Endothelial cell of umbilical vein (primary cell): ENCODE measurements at regions not wholly inside any gene's neighbourhood (a gene's known extent, or its start where the extent isn't known, plus 50 kb on each side); places are given as distances from the start of the nearest gene placed in this dataset.

ENCODE experiments used
- BruUV-seq: library from RNA; stranded (reverse); fragments of 400-500 nt; replicated peaks from 2 replicates; lab custom pipeline; 2021; lab: Mats Ljungman, UMichigan
- CTCF ChIA-PET: fragments of 300-600, 350-600 bp; sonication (Branson Sonifier 250); formaldehyde crosslinking; loops from one replicate; lab custom pipeline; 2021; ENCODE audit warnings: antibody characterized with exemption, inconsistent platforms; lab: Charles Lee
- POLR2A ChIA-PET: fragments of 300-600, 350-600 bp; sonication (Branson Sonifier 250); formaldehyde crosslinking; loops from one replicate; lab custom pipeline; 2021; ENCODE audit warnings: antibody characterized with exemption, inconsistent platforms; lab: Charles Lee
- DNase-seq: peaks from one replicate; pipeline ENCODE4 v3.0.0-alpha.2; 2011; ENCODE audit warnings: low read depth, low spot score
- FAIRE-seq: peaks from 2 replicates; lab custom pipeline; 2011; peaks lifted over from hg19 to GRCh38; lab: Jason Lieb, UNC
- H2AFZ ChIP-seq: 2 replicates; pipeline ENCODE4 v1.6.0; 2012; ENCODE audit warnings: low read depth, low read length, control low read depth, inconsistent platforms
- H3K27ac ChIP-seq: 2 replicates; pipeline ENCODE4 v1.5.1; 2011; ENCODE audit warnings: low read depth, mild to moderate bottlenecking, control low read depth, low read length, moderate library complexity; ENCODE audit not compliant: insufficient read depth
- H3K27me3 ChIP-seq, 2 experiments: 2 replicates each; pipeline versions ENCODE4 v1.6.0 to v1.6.1; 2011; ENCODE audit warnings: low read length in 2 of 2, mixed read lengths in 1 of 2; ENCODE audit not compliant: control insufficient read depth in 2 of 2, insufficient read depth in 2 of 2
- H3K36me3 ChIP-seq, 2 experiments: 2 replicates in 1 of 2; 3 replicates in 1 of 2; pipeline ENCODE4 v1.5.1; 2011; ENCODE audit warnings: low read length in 2 of 2, mild to moderate bottlenecking in 1 of 2, moderate library complexity in 1 of 2; ENCODE audit not compliant: control insufficient read depth in 2 of 2, insufficient read depth in 2 of 2; ENCODE audit errors: extremely low read depth in 1 of 2
- H3K4me1 ChIP-seq: 3 replicates; pipeline ENCODE4 v1.5.1; 2011; ENCODE audit warnings: mild to moderate bottlenecking, low read length; ENCODE audit not compliant: control insufficient read depth, insufficient read depth; ENCODE audit errors: extremely low read depth
- H3K4me2 ChIP-seq: 2 replicates; pipeline ENCODE4 v1.6.1; 2011; ENCODE audit warnings: low read length, control low read depth, mixed read lengths; ENCODE audit not compliant: insufficient read depth
- H3K4me3 ChIP-seq, 3 experiments: fragments of 200-600 bp in 1 of 3; sonication (generic), shearing (Covaris generic) in 1 of 3; replicated peaks in 1 of 3; 2 replicates each; pipeline ENCODE4 v1.5.1; 2011 to 2016; ENCODE audit warnings: control low read depth in 3 of 3, low read length in 3 of 3, mild to moderate bottlenecking in 2 of 3, inconsistent platforms in 1 of 3, low read depth in 1 of 3, moderate library complexity in 1 of 3; ENCODE audit not compliant: insufficient read depth in 1 of 3
- H3K79me2 ChIP-seq: 2 replicates; pipeline ENCODE4 v1.6.0; 2012; ENCODE audit warnings: low read length, inconsistent platforms; ENCODE audit not compliant: control insufficient read depth, insufficient read depth
- H3K9ac ChIP-seq: replicated peaks from 2 replicates; pipeline ENCODE3; 2011; ENCODE audit warnings: low read length, control low read depth; ENCODE audit not compliant: insufficient read depth; ENCODE audit errors: extremely low read depth
- H3K9me1 ChIP-seq: replicated peaks from 3 replicates; pipeline ENCODE4 v1.6.0; 2011; ENCODE audit warnings: mild to moderate bottlenecking, low read length; ENCODE audit not compliant: control insufficient read depth, insufficient read depth; ENCODE audit errors: extremely low read depth
- H3K9me3 ChIP-seq: replicated peaks from 2 replicates; pipeline ENCODE4 v1.5.1; 2012; ENCODE audit warnings: low read length, inconsistent platforms; ENCODE audit not compliant: control insufficient read depth, insufficient read depth
- H4K20me1 ChIP-seq: replicated peaks from 2 replicates; pipeline ENCODE3; 2011; ENCODE audit warnings: mild to moderate bottlenecking, low read length; ENCODE audit not compliant: control insufficient read depth, insufficient read depth; ENCODE audit errors: extremely low read depth
- EZH2 ChIP-seq: IDR thresholded peaks from 2 replicates; pipeline ENCODE4 v1.6.1; 2012; ENCODE audit warnings: borderline replicate concordance, low read depth, mild to moderate bottlenecking, moderate library complexity, low read length, inconsistent platforms; ENCODE audit not compliant: severe bottlenecking
- FOS ChIP-seq: IDR thresholded peaks from 2 replicates; pipeline ENCODE4 v1.6.1; 2011; ENCODE audit warnings: mild to moderate bottlenecking, low read length, moderate library complexity, borderline replicate concordance; ENCODE audit not compliant: insufficient read depth
- GATA2 ChIP-seq: IDR thresholded peaks from 2 replicates; pipeline ENCODE4 v1.7.0; 2011; ENCODE audit warnings: low read depth, mild to moderate bottlenecking, moderate library complexity, mixed read lengths, low read length; ENCODE audit not compliant: insufficient read length, insufficient read depth
- JUN ChIP-seq: IDR thresholded peaks from 2 replicates; pipeline ENCODE4 v1.6.1; 2011; ENCODE audit warnings: borderline replicate concordance, low read depth; ENCODE audit not compliant: insufficient read length, insufficient read depth
- MYC ChIP-seq: IDR thresholded peaks from one replicate; pipeline ENCODE4 v1.6.1; 2011; ENCODE audit warnings: mild to moderate bottlenecking, low read depth, low read length
- POLR2A ChIP-seq: IDR thresholded peaks from 2 replicates; pipeline ENCODE4 v1.6.1; 2012; ENCODE audit warnings: low read depth, mild to moderate bottlenecking, control low read depth, low read length
- POLR2AphosphoS5 ChIP-seq: IDR thresholded peaks from 2 replicates; pipeline ENCODE4 v1.6.1; 2012; ENCODE audit warnings: low read depth, mild to moderate bottlenecking, control low read depth, low read length, moderate library complexity; ENCODE audit not compliant: insufficient read depth
- dilution Hi-C: fragments of 300-500 bp; cut with MboI; formaldehyde crosslinking; loops from one replicate; pipeline ENCODE4 v1.15.0; 2019; ENCODE audit warnings: low sequenced_read_pairs; ENCODE audit not compliant: extremely low pct_ligation_motif_present
- intact Hi-C: fragments of 100-400 bp; cut with micrococcal nuclease; formaldehyde crosslinking; loops from one replicate; pipeline ENCODE4 v1.10.0; 2022
- TF ChIP-seq, protein P1 (sequence below): IDR thresholded peaks from 2 replicates; pipeline ENCODE4 v1.6.1; 2011; ENCODE audit not compliant: insufficient read depth, insufficient read length
- TF ChIP-seq, protein P2 (sequence below), 2 donors: IDR thresholded peaks; 1 replicate in 1 of 2; 2 replicates in 1 of 2; pipeline ENCODE4 v1.5.1; 2011; ENCODE audit warnings: low read length in 2 of 2, mild to moderate bottlenecking in 2 of 2, moderate library complexity in 2 of 2, control low read depth in 1 of 2, inconsistent platforms in 1 of 2, low read depth in 1 of 2; ENCODE audit not compliant: insufficient read depth in 1 of 2; ENCODE audit errors: extremely low read depth in 1 of 2

DNA sequence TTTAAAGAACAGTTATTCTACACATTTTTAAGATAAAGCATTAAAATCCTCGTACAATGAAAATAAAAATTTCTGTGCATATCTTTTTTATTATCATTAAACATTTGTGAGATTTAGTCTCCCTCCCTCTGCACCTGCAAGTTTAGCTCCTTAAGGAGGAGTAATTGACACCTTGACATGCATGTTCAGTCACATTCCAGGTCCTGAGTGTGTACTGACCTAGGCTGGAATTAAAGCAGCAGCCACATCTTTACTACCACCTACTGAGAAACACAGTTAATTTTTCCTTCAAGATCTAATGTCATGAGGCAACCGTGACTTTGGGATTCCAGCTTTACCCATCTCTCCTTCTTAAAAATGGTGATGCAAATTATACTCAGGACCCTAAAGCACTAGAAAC, 123.1 kb upstream of the FREM2 start:
- Histone ChIP-seq H3K4me2 (no peak overlapping the region), H2AFZ (no peak overlapping the region), H4K20me1 (no peaks in the 10 kb centered on the region), H3K27ac (no peak overlapping the region), H3K27me3 (no peaks in the 10 kb centered on the region), H3K9me3 (no peaks in the 10 kb centered on the region), H3K4me1 (no peaks in the 10 kb centered on the region), H3K9me1 (no peaks in the 10 kb centered on the region), H3K79me2 (no peaks in the 10 kb centered on the region), H3K36me3 (no peaks in the 10 kb centered on the region), H3K4me3 (no peak overlapping the region), H3K9ac (no peak overlapping the region)
- ChIA-PET CTCF (no interaction called here), POLR2A (no interaction called here)
- TF ChIP-seq FOS (no peak), GATA2 (no peak), MYC (no peak), JUN (no peak), POLR2AphosphoS5 (no peak), EZH2 (no peak), POLR2A (no peak)
- TF ChIP-seq, protein P1, sequence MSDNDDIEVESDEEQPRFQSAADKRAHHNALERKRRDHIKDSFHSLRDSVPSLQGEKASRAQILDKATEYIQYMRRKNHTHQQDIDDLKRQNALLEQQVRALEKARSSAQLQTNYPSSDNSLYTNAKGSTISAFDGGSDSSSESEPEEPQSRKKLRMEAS, result no peak
- TF ChIP-seq, protein P2, sequence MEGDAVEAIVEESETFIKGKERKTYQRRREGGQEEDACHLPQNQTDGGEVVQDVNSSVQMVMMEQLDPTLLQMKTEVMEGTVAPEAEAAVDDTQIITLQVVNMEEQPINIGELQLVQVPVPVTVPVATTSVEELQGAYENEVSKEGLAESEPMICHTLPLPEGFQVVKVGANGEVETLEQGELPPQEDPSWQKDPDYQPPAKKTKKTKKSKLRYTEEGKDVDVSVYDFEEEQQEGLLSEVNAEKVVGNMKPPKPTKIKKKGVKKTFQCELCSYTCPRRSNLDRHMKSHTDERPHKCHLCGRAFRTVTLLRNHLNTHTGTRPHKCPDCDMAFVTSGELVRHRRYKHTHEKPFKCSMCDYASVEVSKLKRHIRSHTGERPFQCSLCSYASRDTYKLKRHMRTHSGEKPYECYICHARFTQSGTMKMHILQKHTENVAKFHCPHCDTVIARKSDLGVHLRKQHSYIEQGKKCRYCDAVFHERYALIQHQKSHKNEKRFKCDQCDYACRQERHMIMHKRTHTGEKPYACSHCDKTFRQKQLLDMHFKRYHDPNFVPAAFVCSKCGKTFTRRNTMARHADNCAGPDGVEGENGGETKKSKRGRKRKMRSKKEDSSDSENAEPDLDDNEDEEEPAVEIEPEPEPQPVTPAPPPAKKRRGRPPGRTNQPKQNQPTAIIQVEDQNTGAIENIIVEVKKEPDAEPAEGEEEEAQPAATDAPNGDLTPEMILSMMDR (IDR thresholded peaks at IDR 0.05; ENCODE audit: extremely low read depth in 1 of 2, insufficient read depth in 1 of 2, low read depth in 1 of 2, low read length in 2 of 2), result no peak
- dilution Hi-C loops, result no loop called here
- intact Hi-C loops, result no loop called here
- DNase-seq (no peak), FAIRE-seq (no peak)
- no TSS peak for BruUV-seq
